ENCODE measurements at regions not wholly inside any gene's neighbourhood (a gene's known extent, or its start where the extent isn't known, plus 50 kb on each side); places are given as distances from the start of the nearest gene placed in this dataset.

- TF ChIP-seq CTCF (IDR thresholded peaks at IDR 0.05) (no peak), POLR2A (IDR thresholded peaks at IDR 0.05) (no peak)
Observed at GRCh38 chr22:48520207-48520606, 1307.5 kb downstream of the BRD1 start.

Measured in adrenal gland (tissue), 5 donors.